Retinal pigment epithelial cell (primary cell): ENCODE measurements at regions not wholly inside any gene's neighbourhood (a gene's known extent, or its start where the extent isn't known, plus 50 kb on each side); places are given as distances from the start of the nearest gene placed in this dataset.

ENCODE experiments used
- DNase-seq: peaks from one replicate; pipeline ENCODE4 v3.0.0-alpha.2; 2010; ENCODE audit warnings: low read depth
- H3K4me3 ChIP-seq: 2 replicates; pipeline ENCODE4 v1.5.1; 2011; ENCODE audit warnings: mild to moderate bottlenecking, low read length, control low read depth, moderate library complexity
- TF ChIP-seq, protein P1 (sequence below): conservative IDR thresholded peaks from 2 replicates; pipeline ENCODE4 v1.5.1; 2011; ENCODE audit warnings: low read depth, low read length, control low read depth, inconsistent platforms

- TF ChIP-seq, protein P1, sequence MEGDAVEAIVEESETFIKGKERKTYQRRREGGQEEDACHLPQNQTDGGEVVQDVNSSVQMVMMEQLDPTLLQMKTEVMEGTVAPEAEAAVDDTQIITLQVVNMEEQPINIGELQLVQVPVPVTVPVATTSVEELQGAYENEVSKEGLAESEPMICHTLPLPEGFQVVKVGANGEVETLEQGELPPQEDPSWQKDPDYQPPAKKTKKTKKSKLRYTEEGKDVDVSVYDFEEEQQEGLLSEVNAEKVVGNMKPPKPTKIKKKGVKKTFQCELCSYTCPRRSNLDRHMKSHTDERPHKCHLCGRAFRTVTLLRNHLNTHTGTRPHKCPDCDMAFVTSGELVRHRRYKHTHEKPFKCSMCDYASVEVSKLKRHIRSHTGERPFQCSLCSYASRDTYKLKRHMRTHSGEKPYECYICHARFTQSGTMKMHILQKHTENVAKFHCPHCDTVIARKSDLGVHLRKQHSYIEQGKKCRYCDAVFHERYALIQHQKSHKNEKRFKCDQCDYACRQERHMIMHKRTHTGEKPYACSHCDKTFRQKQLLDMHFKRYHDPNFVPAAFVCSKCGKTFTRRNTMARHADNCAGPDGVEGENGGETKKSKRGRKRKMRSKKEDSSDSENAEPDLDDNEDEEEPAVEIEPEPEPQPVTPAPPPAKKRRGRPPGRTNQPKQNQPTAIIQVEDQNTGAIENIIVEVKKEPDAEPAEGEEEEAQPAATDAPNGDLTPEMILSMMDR = no peak
- H3K4me3 ChIP-seq = no peak overlapping the region
- no peak for DNase-seq
Measured at GRCh38 chr6:51429017-51429712, 610.5 kb downstream of the TFAP2B start.

- no peak for DNase-seq
- TF ChIP-seq, protein P1 = no peak
- H3K4me3 ChIP-seq = no peak overlapping the region
Measured at GRCh38 chr6:51430589-51430988, 611.9 kb downstream of the TFAP2B start.

DNA sequence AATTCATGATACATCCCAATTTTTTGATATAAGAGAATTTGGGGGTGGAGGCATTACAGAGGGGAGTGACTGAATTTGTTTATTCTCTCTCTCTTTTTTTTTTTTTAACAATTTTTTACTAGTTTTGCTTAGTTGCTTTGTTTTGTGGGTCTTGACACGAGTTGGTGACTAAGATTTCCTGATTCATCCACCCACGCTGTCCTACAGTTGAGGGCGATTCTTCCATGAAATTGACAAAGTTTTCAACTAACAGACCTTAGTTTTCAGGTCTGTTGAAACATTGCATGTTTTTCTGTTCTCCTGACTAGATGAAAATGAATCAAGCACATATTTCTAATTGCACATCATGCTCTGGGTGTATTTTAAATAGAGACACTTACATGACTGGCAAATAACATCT, 613.8 kb downstream of the TFAP2B start:
- TF ChIP-seq, protein P1 = no peak
- no peak for DNase-seq
- H3K4me3 ChIP-seq = no peak overlapping the region

- no peak overlapping the region for H3K4me3 ChIP-seq
- TF ChIP-seq, protein P1 = no peak
- DNase-seq = no peak
Measured at GRCh38 chr6:51450248-51450957, 631.7 kb downstream of the TFAP2B start.

DNA sequence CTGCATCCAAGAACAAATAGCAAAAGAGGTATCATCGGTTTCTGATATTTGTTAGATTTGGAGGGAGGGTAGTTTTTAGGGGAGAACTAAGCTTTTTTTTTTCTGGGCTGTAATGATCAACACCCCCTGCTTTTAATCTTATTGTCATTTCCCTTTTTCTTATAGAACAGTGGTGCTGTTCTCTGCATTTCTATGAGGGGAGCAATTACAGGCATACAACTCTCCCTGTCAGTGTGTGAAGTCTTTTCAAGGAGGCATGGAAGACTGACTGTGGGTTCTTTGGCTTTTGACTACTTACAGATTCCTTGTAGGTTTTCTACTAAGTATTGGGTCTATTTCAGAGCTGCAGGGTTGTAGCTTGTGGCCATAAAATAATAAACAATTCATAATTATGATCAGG, 632.3 kb downstream of the TFAP2B start:
- H3K4me3 ChIP-seq = no peak overlapping the region
- TF ChIP-seq, protein P1 = no peak
- DNase-seq = no peak

DNA sequence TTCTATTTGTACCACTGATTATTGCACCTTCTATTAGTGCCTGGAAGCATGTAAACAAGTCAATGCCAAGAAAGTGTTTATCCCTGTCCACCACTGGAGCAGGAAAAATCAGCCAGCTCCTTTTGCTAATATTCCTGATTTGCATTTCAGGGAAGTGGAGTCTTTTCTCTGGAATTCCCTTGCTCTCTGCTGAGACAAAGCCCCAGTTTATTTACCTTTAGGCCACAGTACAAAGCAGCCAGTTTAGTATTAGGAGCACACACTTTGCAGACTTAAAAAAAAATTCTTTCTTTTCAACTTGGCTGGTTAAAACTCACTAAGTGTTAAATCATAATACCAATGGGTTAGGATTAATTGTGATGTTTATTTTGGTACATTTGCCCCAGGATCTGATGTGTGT, 631.1 kb downstream of the PKHD1 start:
- DNase-seq = no peak
- TF ChIP-seq, protein P1 = no peak

DNA sequence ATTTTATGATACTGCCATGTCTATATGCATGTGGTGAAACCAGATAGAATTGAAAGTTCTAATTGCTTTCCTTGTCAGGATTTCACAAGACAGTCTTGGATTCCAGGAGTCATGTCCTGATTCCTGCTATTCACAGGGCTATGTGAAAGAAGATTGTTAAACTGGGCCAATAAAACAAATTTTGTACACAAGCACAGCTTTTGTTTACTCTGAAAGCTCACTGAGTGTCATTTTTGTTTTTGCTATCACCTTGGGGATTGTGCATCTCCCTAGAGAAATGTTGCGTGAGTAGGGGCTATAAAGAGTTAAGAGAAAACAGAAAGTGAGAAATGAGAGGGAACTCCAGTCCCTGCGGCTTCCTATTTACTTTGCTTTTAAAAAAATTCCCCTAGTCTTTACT, 627.5 kb downstream of the PKHD1 start:
- H3K4me3 ChIP-seq = no peak overlapping the region
- no peak for DNase-seq
- TF ChIP-seq, protein P1 = no peak

More for the DNA sequence above, 631.1 kb downstream of the PKHD1 start:
- no peak overlapping the region for H3K4me3 ChIP-seq
